NCI-H526 (cell line): ENCODE measurements at regions not wholly inside any gene's neighbourhood (a gene's known extent, or its start where the extent isn't known, plus 50 kb on each side); places are given as distances from the start of the nearest gene placed in this dataset.

Experiments used
- DNase-seq, 2 experiments: peaks; one replicate each; lab custom pipeline; 2025; lab: John Stamatoyannopoulos, UW

DNA sequence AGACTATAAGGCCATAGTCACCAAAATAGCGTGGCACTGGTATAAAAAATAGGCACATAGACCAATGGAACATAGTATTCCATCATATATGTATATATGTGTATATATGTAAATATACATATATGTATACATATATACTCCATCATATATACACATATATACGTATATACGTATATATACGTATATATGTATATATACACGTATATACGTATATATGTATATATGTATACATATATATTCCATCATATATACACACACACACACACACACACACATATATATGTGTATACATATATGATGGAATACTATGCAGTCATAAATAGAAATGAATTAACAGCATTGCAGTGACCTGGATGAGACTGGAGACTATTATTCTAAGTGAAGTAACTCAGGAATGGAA lies 204.6 kb downstream of the LTN1 start:
- no peak for DNase-seq

DNA sequence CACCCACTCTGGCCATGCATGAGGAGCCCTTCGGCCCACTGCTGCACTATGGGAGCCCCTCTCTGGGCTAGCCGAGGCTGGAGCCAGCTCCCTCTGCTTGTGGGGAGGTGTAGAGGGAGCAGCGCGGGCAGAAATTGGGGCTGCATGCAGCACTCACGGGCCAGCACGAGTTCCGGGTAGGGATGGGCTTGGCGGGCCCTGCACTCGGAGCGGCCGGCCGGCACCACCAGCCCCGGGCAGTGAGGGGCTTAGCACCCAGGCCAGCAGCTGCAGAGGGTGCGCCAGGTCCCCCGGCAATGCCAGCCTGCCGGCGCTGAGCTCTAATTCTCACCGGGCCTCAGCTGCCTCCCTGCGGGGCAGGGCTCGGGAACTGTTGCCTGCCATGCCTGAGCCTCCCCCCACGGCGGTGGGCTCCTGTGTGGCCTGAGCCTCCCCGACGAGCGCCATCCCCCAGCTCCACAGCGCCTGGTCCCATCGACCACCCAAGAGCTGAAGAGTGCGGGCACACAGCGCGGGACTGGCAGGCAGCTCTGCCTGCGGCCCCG lies 209.0 kb downstream of the LTN1 start:
- no peak for DNase-seq

DNA sequence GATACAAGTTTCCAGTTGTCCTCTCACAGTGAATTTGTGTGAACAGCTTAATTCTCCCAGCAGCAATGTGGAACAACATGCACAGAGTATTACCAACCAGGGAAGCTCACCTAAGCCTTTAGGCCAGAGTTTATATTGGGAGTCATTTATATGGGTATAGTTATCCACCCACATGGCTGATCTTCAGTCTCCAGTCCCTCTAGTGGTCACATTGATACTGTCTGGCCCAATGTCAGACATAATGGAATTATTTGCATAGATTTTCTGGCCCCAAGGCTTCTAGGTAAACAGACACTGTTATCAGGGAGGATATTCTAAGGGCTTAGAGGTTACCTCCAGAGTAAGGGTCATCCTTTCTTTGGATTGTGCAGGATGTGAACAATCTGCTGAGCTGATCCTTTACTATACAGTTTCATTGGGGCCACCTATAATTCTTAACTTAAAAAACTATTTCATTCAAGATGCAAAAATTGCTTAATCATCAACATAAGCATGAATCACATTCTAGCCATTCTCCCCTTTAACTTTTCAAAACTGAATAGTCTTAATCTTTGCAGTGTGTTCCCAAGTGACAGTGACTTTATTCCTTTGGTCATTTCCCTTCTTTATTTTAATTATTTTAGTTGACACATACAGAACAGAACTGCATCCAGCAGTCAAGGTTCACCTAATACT lies 210.9 kb downstream of the LTN1 start:
- peak; percentile 17 to 62 for DNase-seq

DNA sequence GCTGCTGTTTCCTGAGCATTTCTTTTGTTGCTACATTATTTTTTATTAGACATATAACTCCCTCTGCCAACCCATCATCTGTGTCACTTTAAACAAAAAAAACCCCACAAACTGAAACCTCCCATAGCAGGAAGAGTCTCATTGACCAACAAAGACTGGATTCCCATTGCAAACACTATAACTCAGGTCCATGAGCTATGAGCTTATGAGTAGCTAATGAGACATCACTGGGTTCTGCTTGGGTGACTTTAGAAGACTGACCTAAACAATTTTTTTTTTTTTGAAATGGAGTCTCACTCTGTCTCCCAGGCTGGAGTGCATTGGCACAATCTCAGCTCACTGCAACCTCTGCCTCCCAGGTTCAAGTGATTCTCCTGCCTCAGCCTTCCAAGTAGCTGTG lies 212.8 kb downstream of the LTN1 start:
- DNase-seq: no peak

DNA sequence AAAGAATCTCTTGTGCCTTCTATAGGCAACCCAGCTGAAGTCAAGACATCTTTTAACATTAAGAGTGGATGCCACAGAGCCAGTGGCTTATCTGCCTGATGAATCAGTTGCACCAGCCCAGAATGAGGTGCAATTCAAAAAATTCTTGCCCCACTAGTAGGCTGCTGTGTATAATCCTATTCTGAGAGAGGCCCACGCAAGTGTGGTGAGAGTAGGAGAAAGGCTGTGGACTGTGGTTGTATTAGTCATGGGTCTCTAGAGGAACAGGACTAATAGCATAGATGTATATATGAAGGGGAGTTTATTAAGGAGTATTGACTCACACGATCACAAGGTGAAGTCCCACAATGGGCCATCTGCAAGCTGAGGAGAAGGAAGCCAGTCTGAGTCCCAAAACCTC lies 216.4 kb downstream of the LTN1 start:
- DNase-seq: no peak

DNA sequence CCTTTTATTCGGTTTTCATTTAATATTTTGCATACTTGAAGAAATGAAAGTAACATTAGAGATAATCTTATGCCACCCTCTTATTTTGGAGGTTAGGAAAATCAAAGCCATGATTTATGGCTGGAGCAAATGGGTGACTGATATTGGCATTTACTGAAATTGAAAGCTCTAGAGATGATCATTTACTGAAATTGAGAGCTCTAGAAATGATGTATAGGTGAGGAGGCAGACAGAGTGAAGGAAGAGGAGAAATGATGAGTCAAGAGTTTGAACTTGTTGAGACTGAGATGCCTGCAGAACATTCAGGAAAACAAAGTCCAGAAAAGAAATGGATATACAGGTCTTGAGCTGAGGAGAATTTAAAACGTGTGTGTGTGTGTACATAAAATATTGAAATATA lies 217.6 kb downstream of the LTN1 start:
- DNase-seq: no peak

DNA sequence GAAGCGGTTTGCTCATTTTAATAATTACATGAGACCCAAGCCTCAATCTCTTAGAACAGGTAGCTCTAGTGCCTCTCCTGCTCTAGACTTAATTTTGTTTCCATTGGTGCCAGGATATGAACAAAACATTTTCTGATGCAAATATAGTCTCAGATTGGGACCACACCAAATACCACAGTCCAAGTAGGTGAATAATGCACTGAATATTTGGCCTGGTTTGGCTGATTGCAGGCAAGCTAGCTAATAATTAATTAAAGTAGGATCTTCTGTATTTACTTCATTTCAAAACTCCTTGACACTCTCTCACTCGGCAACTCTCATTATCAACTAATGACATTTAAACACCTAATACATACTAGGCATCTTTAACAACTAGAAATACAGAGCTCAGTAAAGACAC lies 219.6 kb downstream of the LTN1 start:
- no peak for DNase-seq

DNA sequence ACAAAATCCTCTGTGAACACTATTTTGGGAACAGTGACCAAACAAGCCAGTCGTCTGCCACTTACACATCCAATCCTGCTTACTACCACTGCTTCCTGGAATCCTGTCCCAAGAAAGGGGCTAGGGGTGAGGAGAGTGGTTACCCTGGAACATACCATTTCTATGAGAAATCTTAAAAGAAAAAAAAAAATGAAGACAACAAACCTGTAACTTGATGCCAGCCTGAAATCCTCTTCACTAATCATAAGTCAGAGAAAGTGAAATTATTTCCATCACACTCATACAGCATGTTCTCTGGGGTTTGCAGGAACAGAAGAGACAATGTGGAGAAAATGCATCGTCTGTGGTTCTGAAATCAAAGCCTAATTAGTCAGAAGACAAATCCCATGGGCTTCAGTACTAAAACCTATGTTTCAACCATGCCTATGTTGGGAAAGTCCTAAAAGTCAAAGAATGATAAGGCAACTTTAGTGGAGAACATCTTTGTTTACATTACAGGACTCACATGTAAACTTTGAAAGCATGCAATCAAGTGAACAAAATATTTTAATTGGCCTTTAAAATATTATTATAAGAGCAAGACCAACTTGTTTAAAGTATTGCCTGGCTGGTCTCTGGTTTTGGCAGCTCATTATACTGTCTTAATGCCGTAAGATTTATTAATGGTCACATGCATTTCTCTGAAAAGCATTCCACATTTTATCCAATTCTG lies 220.7 kb downstream of the LTN1 start:
- no peak for DNase-seq

DNA sequence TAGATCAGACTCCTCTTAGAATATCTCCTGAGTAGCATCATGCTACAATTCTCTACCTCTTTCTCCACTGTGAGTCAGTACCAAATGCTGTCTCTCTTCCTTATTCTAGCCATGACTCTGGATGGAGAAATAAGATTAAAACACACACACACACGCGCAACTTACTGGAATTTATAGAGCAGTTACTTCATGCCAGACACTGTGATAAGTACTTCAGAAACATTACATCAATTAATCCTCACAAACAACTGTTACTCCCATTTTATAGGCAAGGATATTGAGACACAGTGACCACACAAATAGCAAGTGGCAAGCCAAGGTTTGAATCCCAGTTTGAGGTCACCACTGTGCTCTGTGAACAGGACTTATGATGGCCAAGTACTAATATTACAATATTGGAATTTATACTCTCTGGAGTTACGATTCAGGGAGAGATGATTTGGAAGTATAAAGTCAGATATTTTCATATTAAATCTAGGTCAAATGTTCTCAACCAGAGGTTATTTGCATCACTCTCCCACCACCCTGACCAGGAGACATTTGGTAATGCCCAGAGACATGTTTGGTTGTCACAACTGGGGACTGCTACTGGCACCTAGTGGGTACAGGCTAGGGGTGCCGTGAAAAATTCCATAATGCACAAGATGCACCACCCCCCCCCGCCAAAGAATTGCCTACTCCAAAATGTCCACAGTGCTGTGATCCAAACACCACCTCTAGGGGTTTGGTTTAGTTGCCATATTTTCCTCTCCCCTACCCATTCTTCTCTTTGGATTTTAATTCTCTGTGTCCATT lies 221.6 kb downstream of the LTN1 start:
- no peak for DNase-seq

DNA sequence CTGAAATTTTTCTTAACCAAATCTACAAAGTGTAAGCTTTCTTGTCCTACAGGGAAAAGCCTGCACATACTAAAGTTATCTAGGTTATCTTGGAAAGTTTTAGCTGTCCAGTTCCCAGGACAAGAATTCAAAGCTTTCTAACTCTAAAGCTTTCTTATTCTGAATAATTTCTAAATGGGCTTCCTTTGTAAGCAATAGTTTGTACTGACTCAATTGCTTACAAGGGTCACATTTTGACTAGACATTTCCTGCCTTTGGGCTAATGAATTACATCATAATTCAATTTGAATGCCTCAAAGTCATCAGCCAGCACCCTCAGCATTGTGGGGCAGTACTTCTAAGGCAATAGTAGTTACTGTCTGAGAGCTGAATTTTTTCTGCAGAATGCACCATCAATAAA lies 223.0 kb downstream of the LTN1 start:
- no peak for DNase-seq

DNA sequence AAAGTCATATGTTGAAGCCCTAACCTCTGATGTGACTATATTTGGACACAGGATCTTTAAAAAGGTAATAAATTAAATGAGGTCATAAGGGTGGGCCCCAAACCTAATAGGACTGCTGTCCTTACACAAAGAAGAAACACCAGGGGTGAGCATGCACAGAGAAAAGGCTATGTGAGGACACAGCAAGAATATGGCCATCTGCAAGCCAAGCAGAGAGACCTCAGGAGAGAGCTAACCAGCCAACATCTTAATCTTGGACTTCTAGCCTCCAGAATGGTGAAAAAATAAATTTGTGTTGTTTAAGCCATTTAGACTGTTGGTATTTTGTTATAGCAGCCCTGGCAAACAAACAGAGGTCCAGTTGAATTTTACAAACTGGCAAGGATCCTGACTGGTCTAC lies 223.9 kb downstream of the LTN1 start:
- no peak for DNase-seq

DNA sequence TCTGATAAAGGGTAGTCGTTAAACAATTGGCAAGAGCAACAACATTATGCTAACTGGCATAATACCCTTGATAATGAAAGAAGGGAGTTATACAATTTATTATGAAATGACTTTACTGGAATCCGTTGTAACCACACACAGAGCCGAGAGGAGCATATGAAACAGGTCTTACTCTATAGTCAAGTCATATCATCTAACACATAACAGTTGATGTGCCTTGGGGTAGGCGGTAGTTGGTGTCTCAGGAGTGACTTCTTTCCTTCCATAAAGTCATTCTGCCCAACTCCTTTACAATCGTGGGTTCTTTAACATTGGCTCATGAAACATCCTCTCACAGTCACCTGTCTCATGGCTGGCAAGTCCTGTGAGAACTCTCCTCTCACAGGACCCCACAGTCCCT lies 225.2 kb downstream of the LTN1 start:
- no peak for DNase-seq

DNA sequence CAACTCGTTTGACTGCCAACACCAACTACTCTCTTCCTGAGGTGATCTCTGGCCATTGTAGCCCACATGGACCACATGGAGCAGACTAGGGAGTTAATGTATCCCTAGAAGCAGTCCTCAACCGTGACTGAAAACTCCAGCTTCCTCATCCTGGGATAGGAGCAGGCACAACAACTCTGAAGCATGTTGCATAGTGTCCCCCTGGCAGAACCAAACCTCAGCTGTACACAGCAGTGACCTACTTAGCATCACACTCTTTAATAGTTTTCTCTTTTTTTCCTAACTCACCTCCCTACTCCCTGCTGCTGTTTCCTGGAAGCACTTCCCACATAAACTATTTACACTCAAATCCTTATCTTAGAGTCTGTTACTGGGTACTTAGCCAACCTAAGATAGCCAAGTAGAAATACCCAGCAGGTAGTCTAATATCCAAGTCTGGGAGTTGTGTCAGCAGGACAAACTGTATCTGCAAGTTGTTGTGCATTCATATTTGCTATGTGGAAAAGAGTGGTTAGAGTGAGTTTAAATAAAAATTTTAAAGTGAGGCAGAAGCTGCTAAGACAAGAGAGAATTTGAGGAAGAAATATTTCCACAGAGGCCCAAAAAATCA lies 228.8 kb downstream of the LTN1 start:
- no peak for DNase-seq

DNA sequence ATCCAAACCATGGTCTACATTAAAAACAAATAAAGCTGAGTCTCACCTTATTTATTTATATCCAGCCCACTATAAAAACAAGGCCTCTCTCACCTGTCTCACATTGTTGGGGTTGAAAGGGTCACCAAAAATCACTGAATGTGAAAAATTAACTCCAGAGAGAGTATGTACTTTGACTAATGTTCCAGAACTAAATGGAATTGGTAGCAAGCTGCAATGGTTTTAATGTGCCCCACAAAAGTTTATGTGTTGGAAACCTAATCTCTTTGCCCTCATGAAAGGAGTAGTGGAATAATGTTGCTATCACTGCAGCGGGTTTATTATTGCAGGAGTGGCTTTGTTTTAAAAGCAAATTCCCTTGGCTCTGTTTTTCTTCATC lies 230.3 kb downstream of the LTN1 start:
- no peak for DNase-seq

DNA sequence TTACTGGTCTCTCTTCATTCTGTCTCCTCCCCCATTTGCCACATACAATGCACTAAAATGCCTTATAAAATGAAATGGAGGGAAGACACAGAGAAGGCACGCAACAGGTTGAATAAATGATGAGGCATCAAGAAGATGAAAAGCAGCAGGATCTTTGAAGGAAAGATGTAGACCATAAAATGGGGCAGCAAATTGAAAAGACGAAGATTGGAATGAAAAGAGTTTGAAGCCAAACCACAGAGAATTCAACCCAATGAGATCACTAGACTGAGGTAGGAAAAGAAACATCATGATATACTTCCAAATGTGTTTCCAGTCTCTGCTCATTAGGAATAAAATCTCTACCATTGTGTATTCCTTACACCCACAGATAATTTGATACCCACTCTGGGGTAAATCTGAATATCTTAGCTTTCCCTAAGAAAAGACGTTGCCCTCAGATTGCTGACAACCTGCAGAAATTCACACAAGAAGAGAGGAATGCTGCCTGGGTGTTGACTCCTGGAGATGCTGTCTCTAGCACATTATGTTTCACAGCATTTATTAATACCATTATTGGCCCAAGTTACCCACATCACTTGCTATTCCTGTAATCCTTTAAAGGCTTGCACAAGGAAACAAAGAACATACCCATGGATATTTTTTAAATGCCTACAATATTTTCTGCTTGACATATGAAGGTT lies 230.9 kb downstream of the LTN1 start:
- DNase-seq: no peak

DNA sequence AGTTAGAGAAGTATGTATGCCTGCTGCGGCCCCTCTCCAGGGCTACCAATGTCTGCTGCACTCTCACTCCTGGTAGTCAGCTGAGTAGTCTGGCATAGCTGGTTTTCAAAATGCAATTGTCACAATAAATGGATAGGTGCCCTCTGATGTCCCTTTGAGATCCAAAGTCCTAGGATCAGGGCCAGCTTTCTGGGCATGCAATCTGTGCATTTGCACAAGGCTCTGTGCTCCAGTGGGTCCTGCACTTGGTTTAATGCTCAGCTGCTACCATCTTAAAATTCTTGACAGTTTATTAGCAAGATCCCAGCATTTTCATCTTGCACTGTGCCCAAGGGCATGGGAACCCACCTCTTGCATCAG lies 233.8 kb downstream of the LTN1 start:
- no peak for DNase-seq

DNA sequence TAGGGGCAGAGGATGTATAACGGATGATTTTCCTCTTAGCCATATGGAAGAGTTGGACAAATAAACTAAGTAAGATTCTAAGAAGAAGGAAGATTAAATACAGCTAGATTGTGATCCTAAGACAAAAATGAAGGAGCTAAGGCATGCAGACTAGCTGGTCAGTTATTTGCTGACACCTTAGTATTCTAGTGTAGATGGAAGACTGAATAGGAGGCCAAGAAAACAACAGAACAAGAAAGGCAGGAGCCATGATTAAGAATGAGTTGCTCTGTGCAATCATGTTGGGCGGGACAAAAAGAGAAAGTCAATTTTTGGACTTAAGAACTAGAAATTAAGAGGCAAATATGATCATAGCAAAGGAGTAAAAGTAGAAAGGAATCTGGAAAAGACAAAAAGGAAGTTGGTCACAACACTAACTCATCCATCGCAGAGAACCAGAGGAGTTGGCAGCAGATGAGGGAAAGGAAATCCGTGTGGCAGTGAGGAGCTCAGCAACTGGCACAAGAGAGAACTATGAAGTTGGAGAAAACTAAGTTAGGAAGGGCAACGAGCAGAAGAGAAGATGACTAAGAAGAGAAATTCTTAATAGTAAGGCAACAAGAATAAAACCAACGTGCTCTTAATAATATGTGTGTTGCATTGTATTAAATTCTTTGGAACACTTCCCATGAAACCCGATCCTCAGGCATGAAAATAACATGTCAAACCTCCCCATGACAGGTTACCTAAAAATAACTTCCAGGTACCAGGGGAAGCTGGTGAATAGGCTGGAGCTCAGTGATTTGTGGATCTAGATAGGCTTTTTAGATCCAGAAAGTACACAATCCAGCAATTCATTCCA lies 234.4 kb downstream of the LTN1 start:
- DNase-seq: no peak

DNA sequence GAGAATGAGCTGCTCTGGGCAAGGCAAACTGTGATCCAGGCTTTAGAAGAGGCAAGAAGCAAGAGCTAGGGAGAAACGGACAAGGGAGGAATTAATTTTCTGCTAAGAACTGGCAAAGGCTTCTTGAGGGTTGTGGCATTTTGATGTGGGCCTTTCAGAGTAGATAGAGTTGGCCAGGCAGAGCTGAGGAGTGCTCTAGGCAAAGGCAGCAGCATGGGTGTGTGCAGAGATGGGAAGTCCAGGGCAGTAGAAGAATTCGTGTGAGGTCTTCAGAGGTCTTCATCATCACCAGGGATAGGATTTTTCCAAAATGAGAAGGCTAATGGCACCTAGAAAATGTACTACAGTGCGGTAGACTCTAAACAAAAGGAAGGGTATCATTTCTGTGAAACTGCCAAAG lies 237.8 kb downstream of the LTN1 start:
- no peak for DNase-seq

DNA sequence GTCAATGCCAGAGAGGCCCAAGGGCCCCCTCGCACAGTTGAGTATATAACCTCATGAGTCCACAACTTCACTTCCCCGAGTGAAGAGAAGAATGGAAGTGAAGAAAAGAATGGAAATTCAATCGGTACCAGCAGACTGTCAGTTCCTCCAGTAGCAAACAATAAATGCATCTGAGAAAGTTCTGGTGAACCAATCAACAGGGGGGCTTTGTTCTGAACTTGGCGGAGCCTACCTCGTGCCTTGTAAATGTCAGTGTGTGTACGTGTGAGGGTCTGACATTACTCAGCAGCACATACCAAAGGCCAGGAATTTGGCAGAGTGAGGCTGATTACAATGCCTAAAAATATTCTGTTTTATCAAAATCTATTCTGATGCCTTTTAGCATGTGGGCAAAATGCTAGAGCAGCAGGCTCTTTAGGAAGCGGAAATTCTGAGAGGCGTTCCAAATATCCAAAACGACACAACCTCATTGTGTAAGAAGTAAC lies 238.5 kb downstream of the LTN1 start:
- DNase-seq: no peak

DNA sequence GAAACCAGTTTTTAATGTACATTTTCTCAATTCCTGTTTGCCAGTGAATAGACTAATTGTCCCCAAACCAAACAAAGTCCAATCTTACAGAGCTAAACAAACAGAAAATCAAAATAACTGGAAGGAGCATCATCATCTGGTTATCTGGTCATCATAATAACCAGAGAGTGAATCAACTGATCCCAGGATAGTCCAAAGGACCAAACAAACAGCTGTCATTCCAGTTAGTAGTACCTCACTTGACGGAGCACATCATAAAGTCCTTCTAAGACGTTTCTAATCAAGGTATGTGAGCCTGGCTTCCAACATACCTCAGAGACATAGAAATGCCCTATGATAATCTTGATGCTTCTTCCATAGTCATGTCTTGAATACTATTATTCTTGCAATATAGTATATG lies 240.5 kb downstream of the LTN1 start:
- DNase-seq: no peak

DNA sequence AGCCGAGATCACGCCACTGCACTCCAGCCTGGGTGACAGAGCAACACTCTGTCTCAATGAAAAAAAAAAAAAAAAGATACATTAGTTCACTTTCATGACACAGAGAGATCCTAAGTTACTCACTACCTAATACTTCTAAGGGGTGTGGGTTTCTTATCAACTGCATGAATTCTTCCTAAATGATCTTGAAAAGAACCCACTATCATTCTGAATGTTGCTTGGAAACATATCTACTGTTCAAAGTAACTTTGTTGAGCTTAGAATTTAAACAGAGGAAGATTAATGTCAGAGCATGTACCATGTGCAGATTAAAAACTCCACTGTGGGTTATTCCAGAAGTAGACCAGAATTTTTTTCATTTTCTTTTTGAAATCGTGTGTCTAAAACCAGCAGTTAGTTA lies 241.5 kb downstream of the LTN1 start:
- DNase-seq: no peak
